Progenitor cell of endocrine pancreas (in vitro differentiated cells): ENCODE measurements at regions not wholly inside any gene's neighbourhood (a gene's known extent, or its start where the extent isn't known, plus 50 kb on each side); places are given as distances from the start of the nearest gene placed in this dataset.

Experiments used
- DNase-seq: peaks from one replicate; pipeline ENCODE4 v3.0.0; 2021; ENCODE audit warnings: low spot score; ENCODE audit not compliant: unreplicated experiment
- H3K27ac Mint-ChIP-seq: 2 replicates; pipeline ENCODE4 v1.8.0; 2021; ENCODE audit warnings: mild to moderate bottlenecking, moderate library complexity, mixed read lengths
- H3K27me3 Mint-ChIP-seq: 2 replicates; pipeline ENCODE4 v1.8.0; 2021; ENCODE audit warnings: mixed read lengths
- H3K36me3 Mint-ChIP-seq: 2 replicates; pipeline ENCODE4 v1.8.0; 2022; ENCODE audit warnings: mixed read lengths; ENCODE audit not compliant: insufficient read depth
- H3K4me1 Mint-ChIP-seq: 2 replicates; pipeline ENCODE4 v1.8.0; 2021; ENCODE audit warnings: low read depth, mixed read lengths
- H3K4me3 Mint-ChIP-seq: 2 replicates; pipeline ENCODE4 v1.8.0; 2021; ENCODE audit warnings: low read depth, mild to moderate bottlenecking, moderate library complexity, mixed read lengths
- H3K9me3 Mint-ChIP-seq: 2 replicates; pipeline ENCODE4 v1.8.0; 2021; ENCODE audit warnings: low read depth, mixed read lengths
- CTCF ChIP-seq: fragments of 200-600 bp; sonication (generic); IDR thresholded peaks from one replicate; pipeline ENCODE4 v1.5.0; 2021; ENCODE audit warnings: antibody characterized with exemption, mild to moderate bottlenecking; ENCODE audit not compliant: unreplicated experiment

GRCh38 chr16:66251476-66252160, 114.9 kb upstream of the CDH5 start:
- DNase-seq, result no peak
- H3K4me1 Mint-ChIP-seq, result peaks cover 15% of the 10 kb centered on the region
- no peak overlapping the region for H3K27ac Mint-ChIP-seq
- peaks cover 29% of the 10 kb centered on the region for H3K27me3 Mint-ChIP-seq
- H3K36me3 Mint-ChIP-seq, result no peaks in the 10 kb centered on the region
- no peaks in the 10 kb centered on the region for H3K9me3 Mint-ChIP-seq
- TF ChIP-seq CTCF, result no peak
- no peak overlapping the region for H3K4me3 Mint-ChIP-seq

GRCh38 chr16:66250686-66251431, 115.6 kb upstream of the CDH5 start:
- no peak for DNase-seq
- Mint-ChIP-seq H3K4me1 (peaks cover 10% of the 10 kb centered on the region), H3K9me3 (no peaks in the 10 kb centered on the region), H3K27ac (no peak overlapping the region), H3K4me3 (no peak overlapping the region), H3K36me3 (no peaks in the 10 kb centered on the region), H3K27me3 (peaks cover 34% of the 10 kb centered on the region)
- TF ChIP-seq CTCF, result no peak

- no peak for TF ChIP-seq CTCF
- H3K27me3 Mint-ChIP-seq, result peaks cover 25% of the 10 kb centered on the region
These were observed 118.7 kb upstream of the CDH5 start for GRCh38 chr16:66247516-66248481.

GRCh38 chr16:66245868-66246267, 120.6 kb upstream of the CDH5 start:
- H3K4me1 Mint-ChIP-seq, result peaks cover 6% of the 10 kb centered on the region
- H3K36me3 Mint-ChIP-seq, result no peaks in the 10 kb centered on the region
- no peaks in the 10 kb centered on the region for H3K9me3 Mint-ChIP-seq
- no peak overlapping the region for H3K27ac Mint-ChIP-seq
- H3K4me3 Mint-ChIP-seq, result no peak overlapping the region
- H3K27me3 Mint-ChIP-seq, result peaks cover 27% of the 10 kb centered on the region
- TF ChIP-seq CTCF, result no peak
- no peak for DNase-seq

More at GRCh38 chr16:66247516-66248481, 118.7 kb upstream of the CDH5 start:
- Mint-ChIP-seq H3K36me3 (no peaks in the 10 kb centered on the region), H3K9me3 (no peaks in the 10 kb centered on the region), H3K4me3 (no peak overlapping the region), H3K4me1 (peaks cover 6% of the 10 kb centered on the region), H3K27ac (no peak overlapping the region)
- no peak for DNase-seq

GRCh38 chr16:66245072-66245471, 121.4 kb upstream of the CDH5 start:
- H3K27ac Mint-ChIP-seq, result no peak overlapping the region
- H3K4me3 Mint-ChIP-seq, result no peak overlapping the region
- H3K9me3 Mint-ChIP-seq, result no peaks in the 10 kb centered on the region
- H3K27me3 Mint-ChIP-seq, result peaks cover 33% of the 10 kb centered on the region
- peaks cover 2% of the 10 kb centered on the region for H3K4me1 Mint-ChIP-seq
- TF ChIP-seq CTCF, result no peak
- no peak for DNase-seq
- no peaks in the 10 kb centered on the region for H3K36me3 Mint-ChIP-seq
